GM18951 (cell line): ENCODE measurements at regions not wholly inside any gene's neighbourhood (a gene's known extent, or its start where the extent isn't known, plus 50 kb on each side); places are given as distances from the start of the nearest gene placed in this dataset.

Experiments
- POLR2A ChIP-seq: IDR thresholded peaks from 4 replicates; pipeline ENCODE4 v1.6.1; 2011; ENCODE audit warnings: mild to moderate bottlenecking; ENCODE audit not compliant: insufficient read length, insufficient read depth; ENCODE audit errors: extremely low read depth
- in situ Hi-C: fragments of 300-500 bp; cut with MboI; formaldehyde crosslinking; loops from one replicate; pipeline ENCODE4 v1.12.0; 2022; ENCODE audit warnings: low sequenced_read_pairs, mixed read lengths, inconsistent platforms; ENCODE audit not compliant: unreplicated experiment

DNA sequence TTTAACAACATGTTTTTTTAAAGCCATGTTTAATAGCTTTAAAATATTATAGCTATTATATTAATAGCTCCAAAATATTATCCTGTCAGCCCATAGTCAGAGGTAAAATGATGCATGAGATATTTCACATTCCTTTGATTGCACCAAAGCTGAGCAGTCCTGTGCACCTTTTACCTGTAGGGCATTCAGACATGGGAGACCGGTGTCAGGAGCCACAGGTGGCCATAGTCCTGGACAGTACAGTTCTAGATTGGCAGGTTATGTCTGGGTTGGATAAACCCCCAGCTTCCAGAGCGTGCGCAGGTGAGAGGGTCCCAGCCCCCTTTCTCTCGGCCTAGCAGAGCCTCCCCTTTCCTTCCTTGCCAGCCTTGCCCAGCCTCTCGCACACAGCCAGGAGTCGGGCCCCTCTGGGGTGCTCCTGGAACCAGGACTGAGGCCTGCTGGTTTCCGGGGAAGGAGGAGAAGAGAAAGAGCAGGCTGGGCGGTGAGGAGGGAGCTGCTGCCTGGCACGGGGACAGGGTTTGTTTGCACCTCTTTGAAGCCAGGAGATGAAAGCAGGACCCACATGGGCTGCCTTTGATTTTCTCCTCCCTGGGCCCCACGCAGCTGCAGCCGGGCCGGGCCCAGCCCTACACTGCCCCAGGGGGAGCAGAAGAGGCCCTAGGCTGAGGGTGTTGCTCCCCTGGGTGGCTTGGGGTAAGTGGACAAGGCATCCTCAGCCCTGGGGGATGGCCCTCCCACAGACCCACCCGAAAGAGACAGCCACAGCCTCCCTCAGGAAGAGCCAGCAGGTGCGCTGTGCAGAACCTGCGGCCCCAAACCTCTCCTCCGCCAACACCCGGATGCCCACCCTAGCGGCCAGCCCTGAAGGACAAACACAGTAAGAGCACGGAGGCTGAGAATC is 75.2 kb upstream of the TARDBP start:
- in situ Hi-C loops: loop anchor here (25.0 kb wide), 1 partner anchor 425 kb away; no protein-coding TSS in a partner anchor
- no peak for TF ChIP-seq POLR2A

DNA sequence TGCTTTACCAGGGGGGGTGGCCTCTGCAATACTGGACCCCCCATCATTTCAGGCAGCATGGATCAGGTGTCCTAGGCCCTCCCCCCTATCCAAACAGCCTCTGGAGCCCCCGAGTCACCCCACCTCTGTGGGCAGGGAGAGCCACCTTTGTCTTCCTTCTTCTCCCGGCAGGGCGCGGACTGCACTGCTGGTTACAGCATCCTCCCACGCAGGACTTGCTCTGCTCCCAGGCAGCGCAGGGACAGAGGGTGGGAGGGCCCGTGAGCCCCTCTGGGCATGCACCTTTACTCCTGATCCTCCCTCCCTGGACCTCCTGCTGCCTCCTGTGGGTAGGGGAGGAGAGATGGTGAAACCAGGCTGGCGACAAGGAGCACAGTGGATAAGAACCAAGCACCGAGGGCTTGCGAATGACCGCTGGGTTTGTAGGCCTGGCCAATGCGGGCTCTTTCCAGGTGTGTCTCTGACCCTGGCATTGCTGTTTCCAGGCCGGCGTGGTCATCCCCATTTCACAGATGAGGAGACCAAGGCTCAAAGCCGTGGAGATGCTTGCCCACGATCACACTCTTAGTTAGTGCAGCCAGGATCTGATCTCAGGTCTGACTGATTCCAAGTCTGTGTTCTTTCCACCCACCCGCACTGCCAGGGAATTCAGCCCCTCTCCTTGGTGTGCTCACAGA is 73.6 kb upstream of the TARDBP start:
- in situ Hi-C loops: loop anchor here (25.0 kb wide), 1 partner anchor 427 kb away; no protein-coding TSS in a partner anchor
- no peak for TF ChIP-seq POLR2A

DNA sequence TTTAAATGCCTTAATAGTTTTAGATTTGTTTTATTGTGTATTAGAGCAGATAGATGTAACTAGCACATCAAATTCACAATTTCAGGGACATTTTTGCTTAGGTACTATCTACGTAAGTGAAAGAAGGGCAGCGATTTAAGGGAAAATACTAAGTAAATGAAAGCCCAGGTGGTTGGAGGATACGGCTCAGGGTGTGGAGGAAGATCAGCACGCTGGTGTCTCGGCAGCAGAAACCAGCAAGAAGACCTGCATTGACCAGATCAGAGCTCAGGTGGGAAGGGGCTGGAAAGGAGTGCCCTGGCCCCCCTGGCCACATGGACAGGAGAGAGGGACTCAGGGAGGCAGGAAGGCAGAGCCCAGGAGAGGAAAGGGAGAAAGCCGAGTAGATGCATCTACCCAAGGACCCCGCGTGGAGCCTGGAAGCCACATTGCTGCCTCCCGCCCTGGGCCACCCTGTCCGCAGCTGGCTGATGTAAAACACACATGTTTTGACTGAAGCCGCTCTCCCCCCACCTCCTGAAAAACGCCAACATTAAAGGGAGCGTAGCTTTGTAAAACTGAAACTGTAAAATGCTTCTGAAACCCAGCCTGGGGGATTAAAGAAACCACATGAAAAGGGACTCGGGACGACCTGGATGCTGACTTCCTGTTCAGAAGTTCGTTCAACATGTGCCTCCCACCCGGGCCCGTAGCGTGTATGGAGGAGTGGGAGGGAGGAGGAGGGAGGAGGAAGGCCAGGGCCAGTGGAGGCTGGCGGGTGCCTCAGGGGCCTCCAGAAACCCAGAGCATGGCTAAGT is 72.6 kb upstream of the TARDBP start:
- TF ChIP-seq POLR2A: no peak
- in situ Hi-C loops: loop anchor here (25.0 kb wide), 1 partner anchor 428 kb away; no protein-coding TSS in a partner anchor

DNA sequence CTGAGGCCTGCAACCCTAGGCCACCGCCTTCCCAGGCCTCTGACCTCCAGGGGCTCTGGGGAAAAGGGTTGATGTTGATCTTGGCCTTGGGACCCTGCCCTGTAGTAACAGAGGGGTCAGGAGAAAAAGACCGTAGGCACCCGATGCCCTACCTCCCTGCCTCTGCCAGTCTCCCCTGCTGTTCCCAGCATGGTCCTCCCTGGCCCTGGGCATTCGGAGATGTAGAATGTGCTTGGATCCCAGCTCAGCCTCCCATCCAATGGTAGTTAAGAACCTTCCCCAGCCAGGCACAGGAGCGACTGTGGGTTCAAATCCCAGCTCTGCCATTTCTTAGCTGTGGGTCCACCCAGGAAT is 72.0 kb upstream of the TARDBP start:
- TF ChIP-seq POLR2A: no peak
- in situ Hi-C loops: loop anchor here (25.0 kb wide), 1 partner anchor 428 kb away; no protein-coding TSS in a partner anchor

DNA sequence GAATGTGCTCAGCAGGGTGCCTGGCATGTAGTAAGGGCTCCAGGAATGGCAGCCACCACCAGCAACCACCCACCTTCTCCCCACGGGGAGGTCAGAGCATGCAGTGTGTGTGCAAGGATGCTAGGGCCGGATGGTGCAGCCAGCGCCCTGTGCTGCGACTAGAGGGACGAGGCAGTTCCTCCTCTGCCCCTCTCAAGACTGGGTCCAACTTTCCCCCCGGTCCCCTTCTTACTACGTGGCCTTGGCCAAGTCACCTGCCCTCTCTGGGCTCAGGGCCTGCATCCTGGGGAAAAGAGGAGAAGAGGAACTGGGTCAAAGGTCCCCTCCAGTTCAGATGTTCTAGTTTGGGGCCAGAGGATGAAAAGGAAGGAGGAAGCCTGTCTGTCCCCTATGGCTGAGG is 71.6 kb upstream of the TARDBP start:
- in situ Hi-C loops: loop anchor here (25.0 kb wide), 1 partner anchor 429 kb away; no protein-coding TSS in a partner anchor
- no peak for TF ChIP-seq POLR2A

DNA sequence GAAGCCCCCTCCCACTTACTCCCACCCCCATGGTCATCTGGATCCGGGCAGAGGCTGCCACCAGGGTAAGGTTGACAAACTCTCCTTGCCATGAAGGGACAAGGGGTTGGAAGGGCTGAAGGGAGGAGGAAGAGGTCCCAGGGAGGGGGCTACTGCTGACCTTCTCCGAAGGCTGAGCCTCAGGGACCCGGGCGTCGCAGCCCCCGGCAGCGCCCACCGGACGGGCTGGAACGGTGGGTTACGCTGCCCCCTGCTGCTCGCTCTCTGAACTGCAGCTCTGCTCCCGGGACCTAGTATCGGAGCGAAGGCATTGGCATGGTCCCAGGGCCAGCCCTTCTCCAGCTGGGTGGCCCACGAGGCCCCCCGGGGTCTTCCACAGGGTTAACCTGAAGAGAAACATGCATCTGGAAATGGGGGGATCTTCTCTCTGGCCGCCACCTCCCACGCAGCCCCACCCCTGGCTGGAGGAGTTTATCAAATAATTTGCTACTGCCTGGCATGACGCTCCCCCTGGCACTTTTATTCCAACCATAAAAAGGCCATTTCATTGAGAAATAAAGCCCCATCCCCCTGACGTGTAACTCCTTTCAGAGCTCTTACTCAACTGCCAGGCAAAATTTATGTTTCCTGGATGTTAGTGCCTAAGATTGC is 70.4 kb upstream of the TARDBP start:
- in situ Hi-C loops: loop anchor here (25.0 kb wide), 1 partner anchor 430 kb away; no protein-coding TSS in a partner anchor
- no peak for TF ChIP-seq POLR2A

DNA sequence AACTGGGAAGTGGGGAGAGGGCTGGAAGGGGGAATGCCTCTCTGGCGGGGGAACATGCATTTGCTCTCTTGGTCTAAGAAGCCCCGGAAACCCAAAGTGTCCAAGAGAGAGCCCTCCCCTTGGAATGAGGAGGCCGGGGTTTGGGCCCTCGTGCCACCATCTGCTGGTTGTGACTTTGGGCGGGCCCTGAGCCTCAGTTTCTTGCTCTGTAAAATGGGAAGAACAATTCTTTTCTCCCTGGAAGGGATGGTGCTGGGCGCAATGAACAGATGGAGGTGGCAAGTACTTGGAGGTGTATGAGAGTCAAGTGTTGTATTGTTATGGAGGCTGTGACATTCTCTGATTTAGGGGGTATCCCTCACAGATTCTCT is 69.9 kb upstream of the TARDBP start:
- TF ChIP-seq POLR2A: no peak
- in situ Hi-C loops: loop anchor here (25.0 kb wide), 1 partner anchor 430 kb away; no protein-coding TSS in a partner anchor

DNA sequence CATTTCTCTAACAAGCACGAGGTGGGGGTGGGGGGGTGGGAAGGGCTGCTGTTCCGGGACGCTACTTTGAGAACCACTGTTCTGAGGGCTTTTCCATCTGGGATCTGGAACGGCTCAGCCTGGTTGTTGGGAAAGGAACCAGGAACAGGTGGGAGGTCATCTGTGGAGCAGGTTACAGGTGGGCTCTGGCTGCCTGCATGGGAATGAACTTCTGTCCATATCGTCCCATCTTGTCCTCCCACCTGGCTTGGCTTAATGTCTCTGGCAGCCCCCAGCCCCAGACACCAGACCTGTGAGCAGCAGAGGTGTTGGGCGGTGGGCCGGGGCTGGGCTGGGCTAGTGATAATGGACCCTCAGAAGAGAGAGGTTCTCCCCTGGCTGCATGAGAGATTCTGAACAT is 69.4 kb upstream of the TARDBP start:
- TF ChIP-seq POLR2A: no peak
- in situ Hi-C loops: loop anchor here (25.0 kb wide), 1 partner anchor 431 kb away; no protein-coding TSS in a partner anchor

DNA sequence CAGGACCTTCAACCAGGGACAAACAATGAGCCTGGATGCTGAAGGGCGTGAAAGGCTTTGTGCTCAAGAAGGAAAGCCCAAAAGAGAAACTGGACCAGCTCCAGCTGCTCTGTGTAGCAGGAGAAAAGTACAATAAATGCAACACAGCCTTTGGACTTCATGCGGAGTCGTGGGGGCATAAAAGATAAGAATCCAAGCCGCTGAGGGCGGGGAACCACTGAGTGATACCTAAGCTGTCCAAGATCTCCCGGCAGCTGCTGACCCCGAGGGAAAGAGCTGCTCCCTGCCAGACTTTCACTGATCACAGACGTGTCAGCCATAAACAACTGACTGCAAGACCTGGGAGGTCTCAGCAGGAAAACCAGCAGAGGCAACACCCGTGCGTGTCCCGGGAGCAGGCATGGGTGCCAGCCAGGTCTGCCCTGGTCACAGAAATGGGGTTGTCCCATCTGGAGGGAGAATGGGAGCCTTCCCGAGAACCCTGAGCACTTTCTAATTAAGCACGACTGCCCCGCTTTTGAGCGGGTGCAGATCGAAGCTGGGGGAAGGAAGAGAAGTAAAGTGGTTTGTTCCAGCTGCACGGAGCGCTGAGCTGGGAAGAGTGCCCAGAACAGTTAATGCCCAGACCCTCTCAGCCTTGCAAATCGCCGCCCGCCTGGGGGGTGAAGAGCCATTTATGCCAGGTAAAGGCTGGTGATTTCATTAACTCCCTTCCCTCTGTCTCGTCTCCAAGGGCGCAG is 68.3 kb upstream of the TARDBP start:
- no peak for TF ChIP-seq POLR2A
- in situ Hi-C loops: loop anchor here (25.0 kb wide), 1 partner anchor 432 kb away; no protein-coding TSS in a partner anchor

DNA sequence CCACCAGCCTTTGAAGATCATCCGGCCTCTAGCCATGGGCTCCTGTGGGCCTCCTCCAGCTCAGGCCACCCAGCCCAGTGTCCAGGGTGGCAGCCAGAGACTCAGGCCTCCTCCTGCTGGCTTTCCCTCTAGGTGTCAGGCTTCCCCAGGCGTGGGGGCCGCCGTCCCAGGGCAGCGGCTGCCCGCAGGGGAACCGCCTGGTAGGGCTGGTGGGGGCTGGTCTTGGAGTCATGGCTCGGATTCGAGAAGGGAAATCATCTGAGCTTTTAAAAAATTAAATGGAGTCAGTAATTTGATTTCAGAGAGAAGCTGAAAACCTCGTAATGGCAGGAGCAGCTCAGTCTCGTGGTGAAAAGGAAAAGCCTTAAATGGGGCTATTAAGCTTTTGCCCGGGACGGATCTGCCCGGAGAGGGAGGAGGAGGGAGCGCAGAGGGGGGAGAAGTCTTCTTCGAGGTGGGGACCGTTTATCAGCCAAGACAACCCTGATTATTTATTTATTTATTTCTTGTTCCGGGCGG is 66.4 kb upstream of the TARDBP start:
- in situ Hi-C loops: loop anchor here (25.0 kb wide), 1 partner anchor 434 kb away; no protein-coding TSS in a partner anchor
- no peak for TF ChIP-seq POLR2A

DNA sequence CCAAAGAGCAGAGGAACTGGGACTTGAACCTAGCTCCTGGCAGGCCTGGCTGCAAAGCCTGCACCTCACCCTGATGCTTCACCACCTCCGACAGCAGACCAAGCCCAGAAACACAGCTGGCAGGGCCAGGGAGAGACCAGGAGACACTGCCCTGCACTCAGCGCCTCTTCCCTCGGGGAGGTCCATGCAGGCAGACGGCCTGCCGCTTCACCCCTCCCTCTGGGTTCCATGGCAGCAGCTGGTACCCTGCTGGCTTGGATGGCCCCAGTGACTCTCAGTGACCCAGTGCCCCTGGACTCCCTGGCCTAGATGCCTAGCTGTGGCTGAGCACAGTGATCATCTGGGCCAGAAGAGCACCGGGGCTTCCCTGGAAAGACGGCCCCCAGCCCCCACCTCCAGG is 65.3 kb upstream of the TARDBP start:
- in situ Hi-C loops: loop anchor here (25.0 kb wide), 1 partner anchor 435 kb away; no protein-coding TSS in a partner anchor
- TF ChIP-seq POLR2A: no peak
